H9 (cell line): ENCODE measurements at regions not wholly inside any gene's neighbourhood (a gene's known extent, or its start where the extent isn't known, plus 50 kb on each side); places are given as distances from the start of the nearest gene placed in this dataset.

ENCODE experiments used
- DNase-seq: peaks from one replicate; pipeline ENCODE4 v3.0.0-alpha.2; 2017
- H2AFZ ChIP-seq: one replicate; pipeline ENCODE4 v1.6.1; 2013; ENCODE audit warnings: mild to moderate bottlenecking, low read length, control low read depth, moderate library complexity
- H2AK5ac ChIP-seq: 2 replicates; pipeline ENCODE4 v1.6.1; 2013; ENCODE audit warnings: low read length, control low read depth, mixed read lengths; ENCODE audit not compliant: insufficient read length
- H2BK120ac ChIP-seq: one replicate; pipeline ENCODE4 v1.6.1; 2013; ENCODE audit warnings: low read depth, mild to moderate bottlenecking, low read length, control low read depth, inconsistent platforms; ENCODE audit not compliant: poor library complexity, severe bottlenecking
- H2BK12ac ChIP-seq: 2 replicates; pipeline ENCODE4 v1.6.1; 2013; ENCODE audit warnings: low read length, control low read depth, mixed read lengths, low read depth; ENCODE audit not compliant: insufficient read length
- H2BK15ac ChIP-seq: 2 replicates; pipeline ENCODE4 v1.6.1; 2013; ENCODE audit warnings: low read depth, low read length, control low read depth
- H2BK20ac ChIP-seq: one replicate; pipeline ENCODE4 v1.6.1; 2013; ENCODE audit warnings: low read depth, mild to moderate bottlenecking, low read length, control low read depth, inconsistent platforms; ENCODE audit not compliant: poor library complexity, severe bottlenecking
- H2BK5ac ChIP-seq: 2 replicates; pipeline ENCODE4 v1.6.1; 2013; ENCODE audit warnings: low read length, control low read depth, mixed read lengths; ENCODE audit not compliant: insufficient read length
- H3K14ac ChIP-seq: 2 replicates; pipeline ENCODE4 v1.6.1; 2013; ENCODE audit warnings: low read length, control low read depth; ENCODE audit not compliant: insufficient read depth
- H3K18ac ChIP-seq: 2 replicates; pipeline ENCODE4 v1.6.1; 2013; ENCODE audit warnings: low read depth, mild to moderate bottlenecking, mixed read lengths, low read length, control low read depth; ENCODE audit not compliant: insufficient read length
- H3K23ac ChIP-seq: 2 replicates; pipeline ENCODE4 v1.6.1; 2013; ENCODE audit warnings: low read length, control low read depth, mixed read lengths, low read depth; ENCODE audit not compliant: insufficient read length
- H3K23me2 ChIP-seq: 2 replicates; pipeline ENCODE4 v1.6.1; 2013; ENCODE audit warnings: low read depth, mild to moderate bottlenecking, mixed read lengths, low read length, control low read depth; ENCODE audit not compliant: insufficient read length, poor library complexity, severe bottlenecking
- H3K27ac ChIP-seq: 2 replicates; pipeline ENCODE4 v1.5.1; 2013; ENCODE audit warnings: low read length, control low read depth, mixed read lengths, low read depth; ENCODE audit not compliant: insufficient read length
- H3K27me3 ChIP-seq: 2 replicates; pipeline ENCODE4 v1.6.1; 2013; ENCODE audit warnings: low read length, control low read depth, inconsistent platforms; ENCODE audit not compliant: insufficient read depth
- H3K4ac ChIP-seq: 2 replicates; pipeline ENCODE4 v1.6.1; 2013; ENCODE audit warnings: low read depth, mild to moderate bottlenecking, control low read depth, inconsistent platforms, low read length, moderate library complexity
- H3K4me1 ChIP-seq: 2 replicates; pipeline ENCODE4 v1.6.1; 2013; ENCODE audit warnings: low read length, control low read depth, inconsistent platforms; ENCODE audit not compliant: insufficient read depth
- H3K4me2 ChIP-seq: 2 replicates; pipeline ENCODE4 v1.6.1; 2013; ENCODE audit warnings: low read length, control low read depth, mixed read lengths; ENCODE audit not compliant: insufficient read length, insufficient read depth
- H3K56ac ChIP-seq: 2 replicates; pipeline ENCODE4 v1.6.1; 2013; ENCODE audit warnings: low read depth, mild to moderate bottlenecking, mixed read lengths, low read length, control low read depth; ENCODE audit not compliant: insufficient read length
- H3K79me1 ChIP-seq: 2 replicates; pipeline ENCODE4 v1.6.1; 2013; ENCODE audit warnings: low read depth, mild to moderate bottlenecking, moderate library complexity, low read length, control low read depth, inconsistent platforms; ENCODE audit not compliant: insufficient read depth, poor library complexity, severe bottlenecking
- H3K79me2 ChIP-seq: 2 replicates; pipeline ENCODE4 v1.6.1; 2013; ENCODE audit warnings: low read length, control low read depth, inconsistent platforms; ENCODE audit not compliant: insufficient read depth
- H3K9ac ChIP-seq: 2 replicates; pipeline ENCODE4 v1.6.1; 2013; ENCODE audit warnings: low read length, control low read depth, mixed read lengths; ENCODE audit not compliant: insufficient read length; ENCODE audit errors: extremely low read depth
- H3K9me3 ChIP-seq: one replicate; pipeline ENCODE4 v1.6.1; 2013; ENCODE audit warnings: low read depth, low read length, inconsistent platforms; ENCODE audit not compliant: control insufficient read depth
- H3T11ph ChIP-seq: one replicate; pipeline ENCODE4 v1.6.1; 2013; ENCODE audit warnings: mild to moderate bottlenecking, low read length, control low read depth, inconsistent platforms
- H4K20me1 ChIP-seq: one replicate; pipeline ENCODE4 v1.6.1; 2013; ENCODE audit not compliant: control insufficient read depth, insufficient read length, insufficient read depth
- H4K5ac ChIP-seq: 2 replicates; pipeline ENCODE4 v1.6.1; 2013; ENCODE audit warnings: low read depth, mild to moderate bottlenecking, mixed read lengths, low read length, control low read depth; ENCODE audit not compliant: insufficient read length
- H4K8ac ChIP-seq: replicated peaks from 2 replicates; pipeline ENCODE4 v1.6.1; 2013; ENCODE audit warnings: low read length, control low read depth, mixed read lengths, low read depth; ENCODE audit not compliant: insufficient read length
- H4K91ac ChIP-seq: 2 replicates; pipeline ENCODE4 v1.6.1; 2013; ENCODE audit warnings: low read depth, mild to moderate bottlenecking, moderate library complexity, mixed read lengths, low read length, control low read depth; ENCODE audit not compliant: insufficient read length
- H3K27ac Mint-ChIP-seq, 3 experiments: 2 replicates in 2 of 3; 3 replicates in 1 of 3; pipeline ENCODE4 v1.8.0; 2020 to 2021; ENCODE audit warnings: mixed read lengths in 3 of 3, mild to moderate bottlenecking in 1 of 3, moderate library complexity in 1 of 3
- H3K27me3 Mint-ChIP-seq: 2 replicates; pipeline ENCODE4 v1.8.0; 2021; ENCODE audit warnings: low read depth, mild to moderate bottlenecking, moderate library complexity, mixed read lengths
- H3K36me3 Mint-ChIP-seq, 3 experiments: 2 replicates in 2 of 3; 3 replicates in 1 of 3; pipeline ENCODE4 v1.8.0; 2020 to 2021; ENCODE audit warnings: low read depth in 3 of 3, mixed read lengths in 3 of 3; ENCODE audit not compliant: insufficient read depth in 1 of 3
- H3K4me1 Mint-ChIP-seq, 2 experiments: 2 replicates each; pipeline ENCODE4 v1.8.0; 2020; ENCODE audit warnings: mixed read lengths in 2 of 2
- H3K4me3 Mint-ChIP-seq, 2 experiments: 2 replicates in 1 of 2; 3 replicates in 1 of 2; pipeline ENCODE4 v1.8.0; 2020 to 2021; ENCODE audit warnings: mild to moderate bottlenecking in 2 of 2, mixed read lengths in 2 of 2, moderate library complexity in 1 of 2
- H3K9me3 Mint-ChIP-seq, 2 experiments: 2 replicates in 1 of 2; 3 replicates in 1 of 2; pipeline ENCODE4 v1.8.0; 2020; ENCODE audit warnings: mild to moderate bottlenecking in 2 of 2, mixed read lengths in 2 of 2, moderate library complexity in 1 of 2
- WGBS: extraction: QIAGEN DNeasy Blood & Tissue Kit; methylation state at CpG from one replicate; pipeline ENCODE4 v1.1.7; 2013; ENCODE audit warnings: missing lambda C conversion rate, low lambda C conversion rate, mixed read lengths; ENCODE audit not compliant: insufficient read length; ENCODE audit errors: extremely low coverage; 5-methylcytosine and 5-hydroxymethylcytosine counted together
- TF ChIP-seq, protein P1 (sequence below): fragments of 200-600 bp; sonication (generic); conservative IDR thresholded peaks from 3 replicates; pipeline ENCODE4 v1.8.0; 2021; ENCODE audit warnings: antibody characterized with exemption, mild to moderate bottlenecking

GRCh38 chr4:12956026-12956425, 528.1 kb downstream of the RAB28 start:
- H3K23ac ChIP-seq = no peak overlapping the region
- H3K4me1 ChIP-seq = peaks cover 8% of the 10 kb centered on the region
- no peaks in the 10 kb centered on the region for H3K23me2 ChIP-seq
- DNase-seq = no peak
- H3K14ac ChIP-seq = no peak overlapping the region
- H3T11ph ChIP-seq = no peak overlapping the region
- no peaks in the 10 kb centered on the region for H3K27me3 ChIP-seq
- no peaks in the 10 kb centered on the region for H4K20me1 ChIP-seq
- H3K27ac Mint-ChIP-seq = no peak overlapping the region
- H3K18ac ChIP-seq = no peak overlapping the region
- no peak overlapping the region for H4K5ac ChIP-seq
- TF ChIP-seq, protein P1, sequence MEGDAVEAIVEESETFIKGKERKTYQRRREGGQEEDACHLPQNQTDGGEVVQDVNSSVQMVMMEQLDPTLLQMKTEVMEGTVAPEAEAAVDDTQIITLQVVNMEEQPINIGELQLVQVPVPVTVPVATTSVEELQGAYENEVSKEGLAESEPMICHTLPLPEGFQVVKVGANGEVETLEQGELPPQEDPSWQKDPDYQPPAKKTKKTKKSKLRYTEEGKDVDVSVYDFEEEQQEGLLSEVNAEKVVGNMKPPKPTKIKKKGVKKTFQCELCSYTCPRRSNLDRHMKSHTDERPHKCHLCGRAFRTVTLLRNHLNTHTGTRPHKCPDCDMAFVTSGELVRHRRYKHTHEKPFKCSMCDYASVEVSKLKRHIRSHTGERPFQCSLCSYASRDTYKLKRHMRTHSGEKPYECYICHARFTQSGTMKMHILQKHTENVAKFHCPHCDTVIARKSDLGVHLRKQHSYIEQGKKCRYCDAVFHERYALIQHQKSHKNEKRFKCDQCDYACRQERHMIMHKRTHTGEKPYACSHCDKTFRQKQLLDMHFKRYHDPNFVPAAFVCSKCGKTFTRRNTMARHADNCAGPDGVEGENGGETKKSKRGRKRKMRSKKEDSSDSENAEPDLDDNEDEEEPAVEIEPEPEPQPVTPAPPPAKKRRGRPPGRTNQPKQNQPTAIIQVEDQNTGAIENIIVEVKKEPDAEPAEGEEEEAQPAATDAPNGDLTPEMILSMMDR = no peak
- no peak overlapping the region for H4K8ac ChIP-seq
- H3K4me3 Mint-ChIP-seq = no peak overlapping the region
- H2BK20ac ChIP-seq = no peak overlapping the region
- H2AK5ac ChIP-seq = no peak overlapping the region
- H3K27ac ChIP-seq = no peak overlapping the region
- H2BK12ac ChIP-seq = no peak overlapping the region
- peaks cover 18% of the 10 kb centered on the region in 2 experiments for H3K4me1 Mint-ChIP-seq
- H3K9me3 ChIP-seq = no peaks in the 10 kb centered on the region
- no peak overlapping the region for H4K91ac ChIP-seq
- no peaks in the 10 kb centered on the region for H3K79me2 ChIP-seq
- H2BK120ac ChIP-seq = no peak overlapping the region
- H3K9ac ChIP-seq = no peak overlapping the region
- WGBS = no CpG with 5 or more reads among the region's 2 CpGs
- H3K9me3 Mint-ChIP-seq = no peaks in the 10 kb centered on the region
- H3K36me3 Mint-ChIP-seq = no peaks in the 10 kb centered on the region
- no peak overlapping the region for H3K4ac ChIP-seq
- H2BK15ac ChIP-seq = no peak overlapping the region
- no peaks in the 10 kb centered on the region for H3K79me1 ChIP-seq
- no peak overlapping the region for H3K4me2 ChIP-seq
- H3K56ac ChIP-seq = no peak overlapping the region
- no peaks in the 10 kb centered on the region for H3K27me3 Mint-ChIP-seq
- no peak overlapping the region for H2BK5ac ChIP-seq
- H2AFZ ChIP-seq = no peak overlapping the region
